Stimulated activated naive CD8-positive, alpha-beta T cell treated with anti-CD3 and anti-CD28 coated beads, Interleukin-15, amount 100 ng/mL, for 72 hours (primary cell): ENCODE measurements at regions not wholly inside any gene's neighbourhood (a gene's known extent, or its start where the extent isn't known, plus 50 kb on each side); places are given as distances from the start of the nearest gene placed in this dataset.
"Not testable (repeated sequence)": the region's sequence is repeated elsewhere in the genome, so short reads cannot be mapped to it uniquely, and the experiment has no call there.

Experiments
- ATAC-seq: fragments of 150-1000 bp; cut with Tn5 transposase; 2 replicates; pipeline ENCODE4 v1.10.0; 2021; ENCODE audit warnings: mild to moderate bottlenecking, moderate library complexity
- DNase-seq, 2 donors: peaks; one replicate each; pipeline ENCODE4 v3.0.0; 2021 to 2022
- H3K27ac Mint-ChIP-seq, 2 donors: one replicate each; pipeline ENCODE4 v1.8.0; 2022; ENCODE audit warnings: mild to moderate bottlenecking in 2 of 2, mixed read lengths in 2 of 2, moderate library complexity in 2 of 2
- H3K27me3 Mint-ChIP-seq: one replicate; pipeline ENCODE4 v1.8.0; 2022; ENCODE audit warnings: mixed read lengths
- H3K4me1 Mint-ChIP-seq: one replicate; pipeline ENCODE4 v1.8.0; 2022; ENCODE audit warnings: mild to moderate bottlenecking, mixed read lengths
- H3K4me3 Mint-ChIP-seq, 2 donors: one replicate each; pipeline ENCODE4 v1.8.0; 2022; ENCODE audit warnings: mild to moderate bottlenecking in 2 of 2, mixed read lengths in 2 of 2, moderate library complexity in 1 of 2
- H3K9me3 Mint-ChIP-seq, 2 donors: one replicate each; pipeline ENCODE4 v1.8.0; 2022; ENCODE audit warnings: mixed read lengths in 2 of 2

GRCh38 chr2:12612168-12612567 is 104.6 kb upstream of the TRIB2 start:
- Mint-ChIP-seq H3K27ac (no peak overlapping the region), H3K9me3 (no peaks in the 10 kb centered on the region)
- ATAC-seq = no peak

GRCh38 chr2:12612671-12613070 is 104.1 kb upstream of the TRIB2 start:
- no peak for ATAC-seq
- peaks cover 18% of the 10 kb centered on the region for H3K4me1 Mint-ChIP-seq
- H3K4me3 Mint-ChIP-seq = no peak overlapping the region
- no peaks in the 10 kb centered on the region for H3K9me3 Mint-ChIP-seq
- no peak for DNase-seq
- H3K27ac Mint-ChIP-seq = no peak overlapping the region
- H3K27me3 Mint-ChIP-seq = no peaks in the 10 kb centered on the region

More at GRCh38 chr2:12612168-12612567, 104.6 kb upstream of the TRIB2 start:
- Mint-ChIP-seq H3K4me1 (peaks cover 19% of the 10 kb centered on the region), H3K4me3 (no peak overlapping the region), H3K27me3 (no peaks in the 10 kb centered on the region)
- no peak for DNase-seq

- no peak overlapping the region for H3K27ac Mint-ChIP-seq
- H3K4me3 Mint-ChIP-seq = no peak overlapping the region
- H3K9me3 Mint-ChIP-seq = no peaks in the 10 kb centered on the region
- ATAC-seq (no peak), DNase-seq (no peak)
- peaks cover 13% of the 10 kb centered on the region for H3K4me1 Mint-ChIP-seq
- no peaks in the 10 kb centered on the region for H3K27me3 Mint-ChIP-seq
Observed at GRCh38 chr2:12613137-12613835, 103.5 kb upstream of the TRIB2 start.

- Mint-ChIP-seq H3K27ac (no peak overlapping the region), H3K27me3 (no peaks in the 10 kb centered on the region), H3K4me1 (peaks cover 25% of the 10 kb centered on the region), H3K4me3 (no peak overlapping the region), H3K9me3 (no peaks in the 10 kb centered on the region)
- DNase-seq (no peak), ATAC-seq (no peak)
Observed at GRCh38 chr2:12615509-12615908, 101.2 kb upstream of the TRIB2 start.

- DNase-seq (no peak), ATAC-seq (peak; percentile 43)
- Mint-ChIP-seq H3K27ac (no peak overlapping the region), H3K27me3 (no peaks in the 10 kb centered on the region), H3K9me3 (no peaks in the 10 kb centered on the region), H3K4me3 (no peak overlapping the region), H3K4me1 (peaks cover 25% of the 10 kb centered on the region)
Observed at GRCh38 chr2:12616456-12617156, 100.1 kb upstream of the TRIB2 start.

GRCh38 chr2:12617366-12617765 is 99.4 kb upstream of the TRIB2 start:
- Mint-ChIP-seq H3K27me3 (no peaks in the 10 kb centered on the region), H3K4me1 (peaks cover 25% of the 10 kb centered on the region), H3K9me3 (no peaks in the 10 kb centered on the region), H3K4me3 (no peak overlapping the region), H3K27ac (no peak overlapping the region)
- ATAC-seq (no peak), DNase-seq (no peak)

- Mint-ChIP-seq H3K9me3 (no peaks in the 10 kb centered on the region), H3K4me3 (no peak overlapping the region), H3K4me1 (peaks cover 25% of the 10 kb centered on the region), H3K27me3 (no peaks in the 10 kb centered on the region), H3K27ac (no peak overlapping the region)
- ATAC-seq (no peak), DNase-seq (no peak)
Observed at GRCh38 chr2:12617853-12618252, 98.9 kb upstream of the TRIB2 start.

- DNase-seq (no peak), ATAC-seq (no peak)
- Mint-ChIP-seq H3K4me1 (peaks cover 25% of the 10 kb centered on the region), H3K9me3 (no peaks in the 10 kb centered on the region), H3K4me3 (no peak overlapping the region), H3K27ac (no peak overlapping the region), H3K27me3 (no peaks in the 10 kb centered on the region)
Observed at GRCh38 chr2:12618576-12618975, 98.2 kb upstream of the TRIB2 start.

GRCh38 chr2:12619975-12620374 is 96.8 kb upstream of the TRIB2 start:
- H3K27me3 Mint-ChIP-seq = no peaks in the 10 kb centered on the region
- DNase-seq (peak in 1 of 2 donors; percentile 29), ATAC-seq (peak; percentile 81)
- peaks cover 27% of the 10 kb centered on the region for H3K4me1 Mint-ChIP-seq
- no peak overlapping the region for H3K4me3 Mint-ChIP-seq
- H3K9me3 Mint-ChIP-seq = no peaks in the 10 kb centered on the region
- H3K27ac Mint-ChIP-seq = no peak overlapping the region

- DNase-seq (no peak), ATAC-seq (no peak)
- Mint-ChIP-seq H3K9me3 (no peaks in the 10 kb centered on the region), H3K27me3 (no peaks in the 10 kb centered on the region), H3K4me1 (peaks cover 23% of the 10 kb centered on the region), H3K27ac (no peak overlapping the region), H3K4me3 (no peak overlapping the region)
Observed at GRCh38 chr2:12620759-12621158, 96.0 kb upstream of the TRIB2 start.

GRCh38 chr2:12623051-12623450 is 93.7 kb upstream of the TRIB2 start:
- H3K9me3 Mint-ChIP-seq = no peaks in the 10 kb centered on the region

GRCh38 chr2:12624384-12624783 is 92.4 kb upstream of the TRIB2 start:
- Mint-ChIP-seq H3K4me3 (no peak overlapping the region), H3K9me3 (no peaks in the 10 kb centered on the region), H3K27me3 (no peaks in the 10 kb centered on the region), H3K4me1 (peaks cover 17% of the 10 kb centered on the region), H3K27ac (no peak overlapping the region)
- no peak for DNase-seq
- no peak for ATAC-seq

More at GRCh38 chr2:12623051-12623450, 93.7 kb upstream of the TRIB2 start:
- Mint-ChIP-seq H3K27ac (no peak overlapping the region), H3K4me3 (no peak overlapping the region), H3K27me3 (no peaks in the 10 kb centered on the region), H3K4me1 (peaks cover 18% of the 10 kb centered on the region)
- no peak for ATAC-seq
- no peak for DNase-seq

- H3K27me3 Mint-ChIP-seq = no peaks in the 10 kb centered on the region
- DNase-seq (no peak), ATAC-seq (no peak)
- no peaks in the 10 kb centered on the region for H3K9me3 Mint-ChIP-seq
- no peak overlapping the region for H3K4me3 Mint-ChIP-seq
- peaks cover 10% of the 10 kb centered on the region for H3K4me1 Mint-ChIP-seq
- no peak overlapping the region for H3K27ac Mint-ChIP-seq
Observed at GRCh38 chr2:12624905-12625598, 91.7 kb upstream of the TRIB2 start.

GRCh38 chr2:12628541-12628940 is 88.2 kb upstream of the TRIB2 start:
- H3K4me3 Mint-ChIP-seq, ATAC-seq, DNase-seq, H3K27ac Mint-ChIP-seq, H3K27me3 Mint-ChIP-seq, H3K9me3 Mint-ChIP-seq, H3K4me1 Mint-ChIP-seq: not testable (repeated sequence)

- Mint-ChIP-seq H3K4me1 (peaks cover 23% of the 10 kb centered on the region), H3K4me3 (no peak overlapping the region), H3K27me3 (no peaks in the 10 kb centered on the region), H3K27ac (no peak overlapping the region), H3K9me3 (peaks cover 0 to 5% of the 10 kb centered on the region in 2 donors)
- peak; percentile 37 for ATAC-seq
- no peak for DNase-seq
Observed at GRCh38 chr2:12636837-12637581, 79.7 kb upstream of the TRIB2 start.
